Duodenal mucosa (tissue), 2 donors: ENCODE measurements at regions not wholly inside any gene's neighbourhood (a gene's known extent, or its start where the extent isn't known, plus 50 kb on each side); places are given as distances from the start of the nearest gene placed in this dataset.
"Not testable (repeated sequence)": the region's sequence is repeated elsewhere in the genome, so short reads cannot be mapped to it uniquely, and the experiment has no call there.

Source experiments
- H3K27ac ChIP-seq: one replicate; pipeline ENCODE4 v1.7.0; 2013; ENCODE audit warnings: low read depth, low read length
- H3K27me3 ChIP-seq, 2 donors: one replicate each; pipeline ENCODE4 v1.7.0; 2013; ENCODE audit warnings: low read length in 2 of 2, control low read depth in 1 of 2; ENCODE audit not compliant: insufficient read depth in 2 of 2, control insufficient read depth in 1 of 2
- H3K36me3 ChIP-seq, 2 donors: one replicate each; pipeline ENCODE4 v1.7.0; 2013; ENCODE audit warnings: low read length in 2 of 2, control low read depth in 1 of 2; ENCODE audit not compliant: insufficient read depth in 2 of 2, control insufficient read depth in 1 of 2
- H3K4me1 ChIP-seq, 2 donors: one replicate each; pipeline ENCODE4 v1.7.0; 2013; ENCODE audit warnings: low read length in 2 of 2, control low read depth in 1 of 2; ENCODE audit not compliant: insufficient read depth in 2 of 2, control insufficient read depth in 1 of 2
- H3K4me3 ChIP-seq, 2 donors: one replicate each; pipeline ENCODE4 v1.7.0; 2013; ENCODE audit warnings: low read length in 2 of 2, low read depth in 1 of 2
- H3K9ac ChIP-seq, 2 donors: one replicate each; pipeline ENCODE4 v1.7.0; 2013; ENCODE audit warnings: low read length in 2 of 2, low read depth in 1 of 2
- H3K9me3 ChIP-seq, 2 donors: one replicate each; pipeline ENCODE4 v1.7.0; 2013; ENCODE audit warnings: low read length in 2 of 2, control low read depth in 1 of 2; ENCODE audit not compliant: control insufficient read depth in 1 of 2

DNA sequence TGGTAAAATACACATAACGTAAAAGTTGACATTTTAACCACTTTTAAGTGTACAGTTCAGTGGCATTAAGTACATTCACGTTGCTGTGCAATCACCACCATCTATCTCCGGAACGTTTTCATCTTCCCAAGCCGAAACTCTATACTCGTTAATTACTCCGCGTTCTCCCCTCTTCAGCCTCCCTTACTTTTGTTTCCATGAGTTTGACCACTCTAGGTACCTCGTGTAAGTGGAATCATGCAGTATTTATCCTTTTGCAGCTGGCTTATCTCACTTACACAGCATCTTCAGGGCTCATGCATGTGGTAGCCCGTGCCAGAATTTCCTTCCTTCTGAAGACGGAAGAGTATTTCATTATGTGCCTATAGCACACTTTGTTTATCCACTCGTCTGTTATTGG lies 225.2 kb downstream of the SLC4A3 start:
- Histone ChIP-seq H3K4me3 (no peak overlapping the region), H3K4me1 (no peaks in the 10 kb centered on the region), H3K27ac (no peak overlapping the region), H3K9me3 (no peaks in the 10 kb centered on the region), H3K9ac (no peak overlapping the region), H3K27me3 (peaks cover 0 to 4% of the 10 kb centered on the region in 2 donors), H3K36me3 (no peaks in the 10 kb centered on the region)

GRCh38 chr2:219856602-219857001 lies 229.2 kb downstream of the SLC4A3 start:
- Histone ChIP-seq H3K36me3 (no peaks in the 10 kb centered on the region), H3K4me1 (no peaks in the 10 kb centered on the region), H3K4me3 (no peak overlapping the region), H3K9ac (no peak overlapping the region), H3K9me3 (no peaks in the 10 kb centered on the region), H3K27me3 (peaks cover 0 to 4% of the 10 kb centered on the region in 2 donors), H3K27ac (no peak overlapping the region)

DNA sequence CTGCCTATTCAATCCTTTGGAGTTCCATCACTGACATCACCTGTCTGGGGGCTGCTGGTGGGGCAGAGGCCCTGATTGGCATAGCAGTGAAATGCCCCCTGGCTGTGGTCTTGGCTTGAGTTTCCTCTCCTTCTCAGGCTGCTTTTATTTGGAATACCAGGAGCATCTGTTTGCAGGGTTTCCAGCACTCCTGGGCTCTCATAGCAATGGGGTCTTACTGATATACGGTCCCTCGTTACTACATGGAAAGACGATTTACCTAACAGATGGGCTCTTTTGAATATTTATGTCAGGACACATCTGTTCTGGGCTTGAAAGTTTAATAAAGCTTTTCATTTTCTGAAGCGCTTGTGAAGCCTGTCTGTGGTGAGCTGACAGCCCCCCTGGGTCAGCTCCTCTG lies 230.3 kb downstream of the SLC4A3 start:
- H3K9me3 ChIP-seq, result no peaks in the 10 kb centered on the region
- no peak overlapping the region for H3K9ac ChIP-seq
- H3K36me3 ChIP-seq, result no peaks in the 10 kb centered on the region
- H3K27me3 ChIP-seq, result peaks cover 0 to 4% of the 10 kb centered on the region in 2 donors
- H3K4me1 ChIP-seq, result no peaks in the 10 kb centered on the region
- H3K27ac ChIP-seq, result no peak overlapping the region
- H3K4me3 ChIP-seq, result no peak overlapping the region

GRCh38 chr2:219861307-219861706 lies 233.9 kb downstream of the SLC4A3 start:
- Histone ChIP-seq H3K27me3 (no peaks in the 10 kb centered on the region), H3K9ac (no peak overlapping the region), H3K4me1 (no peaks in the 10 kb centered on the region), H3K4me3 (no peak overlapping the region), H3K9me3 (no peaks in the 10 kb centered on the region), H3K36me3 (no peaks in the 10 kb centered on the region), H3K27ac (no peak overlapping the region)

- H3K4me3 ChIP-seq, result no peak overlapping the region
- no peak overlapping the region for H3K9ac ChIP-seq
- no peaks in the 10 kb centered on the region for H3K27me3 ChIP-seq
- H3K27ac ChIP-seq, result no peak overlapping the region
- H3K9me3 ChIP-seq, result no peaks in the 10 kb centered on the region
- H3K4me1 ChIP-seq, result no peaks in the 10 kb centered on the region
- H3K36me3 ChIP-seq, result no peaks in the 10 kb centered on the region
Observed at GRCh38 chr2:219864154-219864553, 236.7 kb downstream of the SLC4A3 start.

- Histone ChIP-seq H3K4me1 (no peaks in the 10 kb centered on the region), H3K27me3 (no peaks in the 10 kb centered on the region), H3K9me3 (no peaks in the 10 kb centered on the region), H3K27ac (no peak overlapping the region), H3K4me3 (no peak overlapping the region), H3K36me3 (no peaks in the 10 kb centered on the region), H3K9ac (no peak overlapping the region)
Observed at GRCh38 chr2:219868635-219869034, 241.2 kb downstream of the SLC4A3 start.

- Histone ChIP-seq H3K9ac (no peak overlapping the region), H3K27ac (no peak overlapping the region), H3K4me1 (no peaks in the 10 kb centered on the region), H3K9me3 (no peaks in the 10 kb centered on the region), H3K4me3 (no peak overlapping the region), H3K27me3 (no peaks in the 10 kb centered on the region), H3K36me3 (no peaks in the 10 kb centered on the region)
Observed at GRCh38 chr2:219870041-219870440, 242.6 kb downstream of the SLC4A3 start.

DNA sequence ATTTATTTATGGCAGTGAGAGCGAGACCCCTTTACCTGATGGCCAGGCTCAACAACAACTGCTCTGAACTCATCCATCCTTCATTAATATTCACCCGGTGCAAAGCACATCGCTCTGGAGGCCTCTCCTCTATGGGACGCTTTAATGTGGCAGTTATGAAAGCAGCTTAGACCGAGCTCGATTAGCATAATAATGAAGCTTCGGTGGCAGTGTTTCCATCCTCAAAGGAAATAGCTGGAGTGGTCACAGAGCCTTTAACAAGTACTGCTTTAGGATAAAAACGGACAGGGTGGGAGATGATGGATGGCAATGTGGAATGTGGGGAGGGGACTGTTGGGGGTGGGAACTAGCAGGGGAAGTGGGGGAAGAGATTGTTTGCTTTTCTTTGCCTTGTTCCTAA lies 243.9 kb downstream of the SLC4A3 start:
- no peak overlapping the region for H3K4me3 ChIP-seq
- H3K27ac ChIP-seq, result no peak overlapping the region
- no peaks in the 10 kb centered on the region for H3K4me1 ChIP-seq
- H3K27me3 ChIP-seq, result no peaks in the 10 kb centered on the region
- H3K9ac ChIP-seq, result no peak overlapping the region
- no peaks in the 10 kb centered on the region for H3K36me3 ChIP-seq
- H3K9me3 ChIP-seq, result no peaks in the 10 kb centered on the region

DNA sequence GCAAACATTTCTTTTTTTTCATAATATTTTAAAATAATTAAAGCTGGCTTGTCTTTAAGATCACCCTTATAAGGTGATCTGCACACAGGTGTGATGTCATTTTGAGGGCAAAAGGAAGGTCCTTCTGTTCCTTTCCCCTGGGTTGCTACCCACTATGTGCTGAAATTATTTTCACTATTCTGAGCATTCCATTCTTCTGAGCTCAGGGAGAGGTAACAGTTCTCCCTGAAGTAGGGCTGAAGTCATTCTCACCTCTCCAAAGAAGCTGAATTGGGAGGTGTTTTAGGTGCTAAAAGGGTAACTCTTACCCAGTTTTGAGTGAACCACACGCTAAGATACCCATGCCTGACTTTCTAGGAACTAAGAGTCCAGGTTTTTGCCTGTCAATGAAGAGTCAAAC lies 247.6 kb downstream of the SLC4A3 start:
- H3K27ac ChIP-seq, result no peak overlapping the region
- no peak overlapping the region for H3K4me3 ChIP-seq
- H3K27me3 ChIP-seq, result no peaks in the 10 kb centered on the region
- no peaks in the 10 kb centered on the region for H3K36me3 ChIP-seq
- no peaks in the 10 kb centered on the region for H3K4me1 ChIP-seq
- H3K9ac ChIP-seq, result no peak overlapping the region
- peaks cover 0 to 3% of the 10 kb centered on the region in 2 donors for H3K9me3 ChIP-seq

- not testable (repeated sequence) for H3K27ac ChIP-seq, H3K27me3 ChIP-seq, H3K4me3 ChIP-seq, H3K9me3 ChIP-seq, H3K4me1 ChIP-seq, H3K9ac ChIP-seq, H3K36me3 ChIP-seq
Observed at GRCh38 chr2:219875986-219876385, 248.6 kb downstream of the SLC4A3 start.

DNA sequence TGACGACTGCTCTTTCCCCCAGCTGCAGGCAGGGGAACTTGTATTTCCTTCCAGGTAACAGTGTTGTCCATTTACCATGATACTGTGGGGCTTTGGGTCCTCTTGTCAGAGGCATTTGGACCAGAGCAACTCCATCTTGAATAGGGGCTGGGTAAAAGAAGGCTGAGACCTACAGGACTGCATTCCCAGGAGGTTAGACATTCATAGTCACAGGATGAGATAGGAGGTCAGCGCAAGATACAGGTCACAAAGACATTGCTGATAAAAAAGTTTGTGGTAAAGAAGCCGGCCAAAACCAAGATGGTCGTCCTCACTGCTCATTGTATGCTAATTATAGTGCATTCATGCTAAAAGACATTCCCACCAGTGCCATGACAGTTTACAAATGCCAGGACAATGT lies 249.5 kb downstream of the SLC4A3 start:
- Histone ChIP-seq H3K4me3 (no peak overlapping the region), H3K9ac (no peak overlapping the region), H3K9me3 (peaks cover 0 to 3% of the 10 kb centered on the region in 2 donors), H3K4me1 (no peaks in the 10 kb centered on the region), H3K36me3 (no peaks in the 10 kb centered on the region), H3K27me3 (no peaks in the 10 kb centered on the region), H3K27ac (no peak overlapping the region)
